ENCODE measurements at regions not wholly inside any gene's neighbourhood (a gene's known extent, or its start where the extent isn't known, plus 50 kb on each side); places are given as distances from the start of the nearest gene placed in this dataset.

DNA sequence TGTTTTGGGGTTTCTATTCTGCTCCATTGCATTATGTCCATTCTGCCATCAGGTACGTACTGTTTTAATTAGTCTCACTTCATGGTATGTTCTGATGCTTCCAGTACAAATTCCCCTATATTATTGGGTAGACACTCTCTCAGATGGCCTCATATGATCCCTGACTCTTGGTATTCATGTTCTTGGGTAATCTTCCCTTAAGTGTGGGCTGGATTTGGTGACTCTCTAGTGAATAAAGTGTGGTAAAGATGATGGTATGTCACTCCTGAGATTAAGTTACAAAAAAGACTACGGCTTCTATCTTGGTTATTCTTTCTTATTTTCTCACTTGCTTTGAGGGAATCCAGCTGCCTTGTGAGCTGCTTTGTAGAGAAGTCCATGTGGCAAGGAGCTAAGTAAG lies 89.6 kb upstream of the TBC1D5 start:
- H3K14ac ChIP-seq (ENCODE audit: low read length in 2 of 2) = no peak overlapping the region
- H2AK5ac ChIP-seq (ENCODE audit: low read length, severe bottlenecking) = no peak overlapping the region
- H3K4me2 ChIP-seq (ENCODE audit: low read length, poor library complexity, severe bottlenecking) = no peak overlapping the region
- WGBS = 79% methylated on average over 2 of the region's 2 CpGs
- H3K9me3 ChIP-seq (ENCODE audit: control insufficient read depth, low read length) = no peaks in the 10 kb centered on the region
- no peak overlapping the region for H2BK120ac ChIP-seq (ENCODE audit: low read depth, low read length)
- no peaks in the 10 kb centered on the region for H3K27me3 ChIP-seq (ENCODE audit: control insufficient read depth in 1 of 2, insufficient read depth in 1 of 2, low read length in 2 of 2)
- no peak overlapping the region for H3K9ac ChIP-seq (ENCODE audit: low read length)
- no peaks in the 10 kb centered on the region for H3K4me1 ChIP-seq (ENCODE audit: control insufficient read depth, insufficient read depth, low read depth, low read length)
- no peak for DNase-seq
- no peak overlapping the region for H2BK15ac ChIP-seq (ENCODE audit: low read depth, poor library complexity, severe bottlenecking)
- H2BK5ac ChIP-seq (ENCODE audit: low read depth, low read length, poor library complexity, severe bottlenecking) = no peak overlapping the region
- no peak overlapping the region for H4K91ac ChIP-seq (ENCODE audit: low read length)
- H3K4me3 ChIP-seq (ENCODE audit: insufficient read depth in 1 of 2, low read depth in 1 of 2, low read length in 2 of 2) = no peak overlapping the region
- no peaks in the 10 kb centered on the region for H3K36me3 ChIP-seq (ENCODE audit: control insufficient read depth in 1 of 2, insufficient read depth in 2 of 2, low read depth in 1 of 2, low read length in 2 of 2)
- no peak overlapping the region for H2BK12ac ChIP-seq (ENCODE audit: low read length in 2 of 2)
- H4K8ac ChIP-seq (ENCODE audit: low read length) = no peak overlapping the region
- no peaks in the 10 kb centered on the region for H3K79me1 ChIP-seq (replicated peaks; ENCODE audit: low read length, poor library complexity, severe bottlenecking)
- no peak overlapping the region for H2AFZ ChIP-seq (ENCODE audit: low read depth, low read length)
- H3K4ac ChIP-seq (ENCODE audit: low read depth in 1 of 2, low read length in 2 of 2) = no peak overlapping the region
- no peak overlapping the region for H3K23ac ChIP-seq (ENCODE audit: low read length in 2 of 2)
- H3K18ac ChIP-seq (ENCODE audit: low read depth in 1 of 2, low read length in 2 of 2) = no peak overlapping the region
- H3K27ac ChIP-seq (ENCODE audit: low read length, poor library complexity, severe bottlenecking) = no peak overlapping the region

GRCh38 chr3:17831366-17831765 lies 88.9 kb upstream of the TBC1D5 start:
- no peaks in the 10 kb centered on the region for H3K79me1 ChIP-seq (replicated peaks; ENCODE audit: low read length, poor library complexity, severe bottlenecking)
- no peaks in the 10 kb centered on the region for H3K4me1 ChIP-seq (ENCODE audit: control insufficient read depth, insufficient read depth, low read depth, low read length)
- H2BK15ac ChIP-seq (ENCODE audit: low read depth, poor library complexity, severe bottlenecking) = no peak overlapping the region
- no peak overlapping the region for H3K23ac ChIP-seq (ENCODE audit: low read length in 2 of 2)
- no peak overlapping the region for H2BK120ac ChIP-seq (ENCODE audit: low read depth, low read length)
- no peak overlapping the region for H3K9ac ChIP-seq (ENCODE audit: low read length)
- no peak overlapping the region for H4K8ac ChIP-seq (ENCODE audit: low read length)
- no peak overlapping the region for H3K18ac ChIP-seq (ENCODE audit: low read depth in 1 of 2, low read length in 2 of 2)
- H3K36me3 ChIP-seq (ENCODE audit: control insufficient read depth in 1 of 2, insufficient read depth in 2 of 2, low read depth in 1 of 2, low read length in 2 of 2) = no peaks in the 10 kb centered on the region
- H2BK12ac ChIP-seq (ENCODE audit: low read length in 2 of 2) = no peak overlapping the region
- H3K14ac ChIP-seq (ENCODE audit: low read length in 2 of 2) = no peak overlapping the region
- no peak for DNase-seq
- H2BK5ac ChIP-seq (ENCODE audit: low read depth, low read length, poor library complexity, severe bottlenecking) = no peak overlapping the region
- no peak overlapping the region for H3K27ac ChIP-seq (ENCODE audit: low read length, poor library complexity, severe bottlenecking)
- H2AFZ ChIP-seq (ENCODE audit: low read depth, low read length) = no peak overlapping the region
- H3K9me3 ChIP-seq (ENCODE audit: control insufficient read depth, low read length) = no peaks in the 10 kb centered on the region
- no peak overlapping the region for H4K91ac ChIP-seq (ENCODE audit: low read length)
- H3K27me3 ChIP-seq (ENCODE audit: control insufficient read depth in 1 of 2, insufficient read depth in 1 of 2, low read length in 2 of 2) = no peaks in the 10 kb centered on the region
- H3K4ac ChIP-seq (ENCODE audit: low read depth in 1 of 2, low read length in 2 of 2) = no peak overlapping the region
- no peak overlapping the region for H3K4me2 ChIP-seq (ENCODE audit: low read length, poor library complexity, severe bottlenecking)
- no peak overlapping the region for H3K4me3 ChIP-seq (ENCODE audit: insufficient read depth in 1 of 2, low read depth in 1 of 2, low read length in 2 of 2)
- no peak overlapping the region for H2AK5ac ChIP-seq (ENCODE audit: low read length, severe bottlenecking)

DNA sequence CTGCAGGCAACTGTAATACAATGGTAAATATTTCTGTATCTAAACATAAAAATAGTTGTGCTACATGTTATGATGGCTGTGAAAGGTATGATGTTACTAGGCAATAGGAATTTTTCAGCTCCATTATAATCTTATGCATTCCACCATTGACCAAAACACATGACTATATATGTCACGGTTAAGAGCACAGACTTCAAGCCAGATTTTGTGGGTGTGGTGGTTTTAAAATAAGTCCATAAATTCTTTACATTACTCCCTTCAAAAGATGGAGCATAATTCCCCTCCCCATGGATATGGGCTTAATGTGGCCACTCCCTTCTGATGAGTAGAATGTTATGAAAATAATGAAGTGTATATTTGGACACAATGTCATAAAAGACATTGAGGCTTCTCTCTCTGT lies 88.4 kb upstream of the TBC1D5 start:
- no peaks in the 10 kb centered on the region for H3K9me3 ChIP-seq (ENCODE audit: control insufficient read depth, low read length)
- H3K4me3 ChIP-seq (ENCODE audit: insufficient read depth in 1 of 2, low read depth in 1 of 2, low read length in 2 of 2) = no peak overlapping the region
- DNase-seq = no peak
- H3K14ac ChIP-seq (ENCODE audit: low read length in 2 of 2) = no peak overlapping the region
- no peaks in the 10 kb centered on the region for H3K36me3 ChIP-seq (ENCODE audit: control insufficient read depth in 1 of 2, insufficient read depth in 2 of 2, low read depth in 1 of 2, low read length in 2 of 2)
- no peaks in the 10 kb centered on the region for H3K79me1 ChIP-seq (replicated peaks; ENCODE audit: low read length, poor library complexity, severe bottlenecking)
- no peak overlapping the region for H4K91ac ChIP-seq (ENCODE audit: low read length)
- no peak overlapping the region for H2AFZ ChIP-seq (ENCODE audit: low read depth, low read length)
- no CpG with 5 or more reads among the region's 1 CpG for WGBS
- no peak overlapping the region for H4K8ac ChIP-seq (ENCODE audit: low read length)
- H2BK5ac ChIP-seq (ENCODE audit: low read depth, low read length, poor library complexity, severe bottlenecking) = no peak overlapping the region
- no peak overlapping the region for H3K9ac ChIP-seq (ENCODE audit: low read length)
- H3K4ac ChIP-seq (ENCODE audit: low read depth in 1 of 2, low read length in 2 of 2) = no peak overlapping the region
- no peaks in the 10 kb centered on the region for H3K4me1 ChIP-seq (ENCODE audit: control insufficient read depth, insufficient read depth, low read depth, low read length)
- no peak overlapping the region for H3K27ac ChIP-seq (ENCODE audit: low read length, poor library complexity, severe bottlenecking)
- no peak overlapping the region for H2BK120ac ChIP-seq (ENCODE audit: low read depth, low read length)
- H3K18ac ChIP-seq (ENCODE audit: low read depth in 1 of 2, low read length in 2 of 2) = no peak overlapping the region
- no peak overlapping the region for H3K4me2 ChIP-seq (ENCODE audit: low read length, poor library complexity, severe bottlenecking)
- H2BK15ac ChIP-seq (ENCODE audit: low read depth, poor library complexity, severe bottlenecking) = no peak overlapping the region
- H3K23ac ChIP-seq (ENCODE audit: low read length in 2 of 2) = no peak overlapping the region
- no peaks in the 10 kb centered on the region for H3K27me3 ChIP-seq (ENCODE audit: control insufficient read depth in 1 of 2, insufficient read depth in 1 of 2, low read length in 2 of 2)
- H2AK5ac ChIP-seq (ENCODE audit: low read length, severe bottlenecking) = no peak overlapping the region
- H2BK12ac ChIP-seq (ENCODE audit: low read length in 2 of 2) = no peak overlapping the region

GRCh38 chr3:17828388-17828787 lies 86.0 kb upstream of the TBC1D5 start:
- Histone ChIP-seq H2BK12ac (ENCODE audit: low read length in 2 of 2) (no peak overlapping the region), H3K27me3 (ENCODE audit: control insufficient read depth in 1 of 2, insufficient read depth in 1 of 2, low read length in 2 of 2) (no peaks in the 10 kb centered on the region), H2BK120ac (ENCODE audit: low read depth, low read length) (no peak overlapping the region), H3K23ac (ENCODE audit: low read length in 2 of 2) (no peak overlapping the region), H2BK5ac (ENCODE audit: low read depth, low read length, poor library complexity, severe bottlenecking) (no peak overlapping the region), H3K4ac (ENCODE audit: low read depth in 1 of 2, low read length in 2 of 2) (no peak overlapping the region), H3K36me3 (ENCODE audit: control insufficient read depth in 1 of 2, insufficient read depth in 2 of 2, low read depth in 1 of 2, low read length in 2 of 2) (no peaks in the 10 kb centered on the region), H2AFZ (ENCODE audit: low read depth, low read length) (no peak overlapping the region), H4K91ac (ENCODE audit: low read length) (no peak overlapping the region), H3K4me1 (ENCODE audit: control insufficient read depth, insufficient read depth, low read depth, low read length) (no peaks in the 10 kb centered on the region), H4K8ac (ENCODE audit: low read length) (no peak overlapping the region), H3K4me2 (ENCODE audit: low read length, poor library complexity, severe bottlenecking) (no peak overlapping the region), H3K9me3 (ENCODE audit: control insufficient read depth, low read length) (no peaks in the 10 kb centered on the region), H3K4me3 (ENCODE audit: insufficient read depth in 1 of 2, low read depth in 1 of 2, low read length in 2 of 2) (no peak overlapping the region), H3K27ac (ENCODE audit: low read length, poor library complexity, severe bottlenecking) (no peak overlapping the region), H2AK5ac (ENCODE audit: low read length, severe bottlenecking) (no peak overlapping the region), H3K9ac (ENCODE audit: low read length) (no peak overlapping the region), H3K14ac (ENCODE audit: low read length in 2 of 2) (no peak overlapping the region), H3K79me1 (replicated peaks; ENCODE audit: low read length, poor library complexity, severe bottlenecking) (no peaks in the 10 kb centered on the region), H3K18ac (ENCODE audit: low read depth in 1 of 2, low read length in 2 of 2) (no peak overlapping the region), H2BK15ac (ENCODE audit: low read depth, poor library complexity, severe bottlenecking) (no peak overlapping the region)
- 100% methylated on average over 2 of the region's 3 CpGs for WGBS
- no peak for DNase-seq

Measured in mesenchymal stem cell (in vitro differentiated cells and primary cell).